ENCODE measurements at regions not wholly inside any gene's neighbourhood (a gene's known extent, or its start where the extent isn't known, plus 50 kb on each side); places are given as distances from the start of the nearest gene placed in this dataset.
A peak's percentile ranks its signal among the peaks of the same experiment; 100 is the strongest.
"Not testable (repeated sequence)": the region's sequence is repeated elsewhere in the genome, so short reads cannot be mapped to it uniquely, and the experiment has no call there.

DNA sequence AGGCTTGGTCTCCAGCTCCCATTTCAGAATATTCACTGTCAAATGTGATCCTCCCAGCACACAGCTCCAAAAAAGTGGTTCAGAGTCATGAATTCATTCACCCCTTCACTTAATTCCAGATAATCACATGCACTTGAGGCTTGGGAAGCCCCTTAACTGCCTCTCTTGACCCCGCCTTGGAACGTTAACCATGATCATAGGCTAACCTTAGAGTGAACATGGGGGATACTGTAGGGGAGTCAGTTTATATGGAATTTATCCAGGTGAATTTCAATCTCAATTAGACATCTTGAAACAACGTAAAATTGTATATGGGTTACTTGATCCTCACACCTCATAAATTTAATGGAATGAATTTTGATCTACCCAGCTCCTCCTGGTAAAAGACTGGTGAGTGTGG, 346.8 kb upstream of the ARID1B start:
- in situ Hi-C loops (cut with HindIII; ENCODE audit: low pct_unique_long_range_greater_than_20kb, low sequenced_read_pairs) = no loop called here
- no peak for TF ChIP-seq JUND (IDR thresholded peaks at IDR 0.05; ENCODE audit: low read depth)
- no peak for DNase-seq (ENCODE audit: low read depth in 1 of 2, low spot score in 1 of 2)

DNA sequence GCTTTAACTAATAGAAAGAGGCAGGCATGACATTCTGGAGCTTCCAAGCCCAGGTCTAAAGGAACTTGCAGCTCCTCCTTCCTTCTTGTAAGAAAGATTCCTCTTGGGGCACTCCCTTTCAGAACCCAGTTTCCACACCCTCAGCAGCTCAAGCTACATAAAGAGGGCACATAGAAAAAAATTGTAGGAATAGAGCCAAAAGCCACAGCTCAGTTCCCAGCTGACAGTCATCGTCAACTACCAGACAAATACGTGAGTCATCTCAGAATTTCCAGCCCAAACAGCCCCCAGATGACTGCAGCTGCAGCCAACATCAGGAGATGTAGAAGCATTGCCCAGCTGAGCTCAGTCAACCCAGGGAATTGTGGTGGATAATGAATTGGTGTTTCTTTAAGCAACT, 349.8 kb upstream of the ARID1B start:
- in situ Hi-C loops (cut with HindIII; ENCODE audit: low pct_unique_long_range_greater_than_20kb, low sequenced_read_pairs) = no loop called here
- TF ChIP-seq JUND (IDR thresholded peaks at IDR 0.05; ENCODE audit: low read depth) = no peak
- DNase-seq (ENCODE audit: low read depth in 1 of 2, low spot score in 1 of 2) = no peak

DNA sequence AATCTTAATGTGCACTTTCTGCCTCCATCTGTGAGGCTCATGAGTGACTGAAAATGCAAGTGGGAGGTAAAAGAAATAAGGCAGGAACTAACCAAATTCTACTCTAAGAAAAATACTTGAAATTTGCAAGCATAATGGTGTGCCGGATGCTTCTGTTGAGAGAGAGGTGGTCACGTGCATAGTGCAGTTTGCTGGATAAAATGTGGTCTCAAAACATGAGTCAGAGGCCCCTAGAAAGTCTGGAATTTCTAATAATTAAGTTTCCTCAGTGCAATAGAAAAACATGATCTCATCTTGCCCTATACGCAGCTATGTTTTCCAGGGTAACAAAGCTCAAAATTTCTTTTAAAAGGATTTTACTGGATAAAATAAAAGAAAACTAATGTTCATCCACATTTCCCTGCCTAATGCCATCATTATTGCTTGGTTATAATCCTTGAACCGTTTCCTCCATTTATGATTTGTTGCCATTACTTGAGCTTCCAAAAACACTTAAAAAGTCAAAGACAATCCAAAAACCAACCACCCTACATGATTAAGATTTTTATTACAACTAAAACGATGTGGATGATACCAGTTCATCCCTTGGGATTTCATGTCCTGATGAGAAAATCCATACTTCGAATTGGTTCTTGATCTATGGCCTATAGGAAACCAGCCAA, 351.7 kb upstream of the ARID1B start:
- TF ChIP-seq JUND (IDR thresholded peaks at IDR 0.05; ENCODE audit: low read depth) = no peak
- DNase-seq (ENCODE audit: low read depth in 1 of 2, low spot score in 1 of 2) = no peak
- in situ Hi-C loops (cut with HindIII; ENCODE audit: low pct_unique_long_range_greater_than_20kb, low sequenced_read_pairs) = no loop called here

DNA sequence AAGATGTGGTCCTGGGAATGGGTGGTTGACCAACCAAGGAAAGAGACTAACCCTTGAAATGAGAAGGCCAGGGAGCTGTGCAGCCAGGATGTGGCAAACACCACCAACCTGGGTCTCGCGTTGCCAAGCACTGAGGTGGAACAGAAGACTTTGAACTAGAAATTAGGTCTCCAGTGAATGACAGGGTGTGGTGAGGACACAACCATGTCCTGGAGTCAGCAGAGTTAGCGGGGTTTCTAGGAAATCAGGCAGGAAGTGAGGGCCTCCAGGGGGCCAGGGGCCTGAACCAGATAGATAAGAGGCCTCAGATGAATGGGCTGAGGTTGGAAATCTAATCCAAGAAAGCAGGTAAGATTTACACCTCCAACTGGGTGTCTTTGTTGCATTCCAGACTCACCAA, 353.3 kb upstream of the ARID1B start:
- no peak for DNase-seq (ENCODE audit: low read depth in 1 of 2, low spot score in 1 of 2)
- in situ Hi-C loops (cut with HindIII; ENCODE audit: low pct_unique_long_range_greater_than_20kb, low sequenced_read_pairs) = no loop called here
- no peak for TF ChIP-seq JUND (IDR thresholded peaks at IDR 0.05; ENCODE audit: low read depth)

DNA sequence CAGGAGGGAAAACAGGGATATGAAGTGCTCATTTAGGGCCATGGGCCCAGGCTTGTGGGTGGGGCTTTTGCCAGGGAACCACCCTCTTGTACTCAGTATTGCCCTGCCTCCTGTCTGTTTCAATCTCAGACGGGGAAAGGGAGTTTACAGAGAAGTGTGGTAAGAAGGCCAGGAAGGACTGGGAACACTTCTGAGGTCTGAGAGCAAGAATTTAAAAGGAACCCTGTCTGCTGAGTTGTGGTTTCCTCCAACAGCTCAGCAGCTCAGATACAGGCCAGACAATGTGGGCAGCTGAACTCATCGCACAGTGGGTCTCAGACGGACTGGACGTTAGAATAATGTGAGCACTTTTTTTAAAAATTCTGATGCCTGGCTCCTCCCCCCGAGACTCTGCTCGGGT, 354.1 kb upstream of the ARID1B start:
- no peak for DNase-seq (ENCODE audit: low read depth in 1 of 2, low spot score in 1 of 2)
- no peak for TF ChIP-seq JUND (IDR thresholded peaks at IDR 0.05; ENCODE audit: low read depth)
- in situ Hi-C loops (cut with HindIII; ENCODE audit: low pct_unique_long_range_greater_than_20kb, low sequenced_read_pairs) = no loop called here

DNA sequence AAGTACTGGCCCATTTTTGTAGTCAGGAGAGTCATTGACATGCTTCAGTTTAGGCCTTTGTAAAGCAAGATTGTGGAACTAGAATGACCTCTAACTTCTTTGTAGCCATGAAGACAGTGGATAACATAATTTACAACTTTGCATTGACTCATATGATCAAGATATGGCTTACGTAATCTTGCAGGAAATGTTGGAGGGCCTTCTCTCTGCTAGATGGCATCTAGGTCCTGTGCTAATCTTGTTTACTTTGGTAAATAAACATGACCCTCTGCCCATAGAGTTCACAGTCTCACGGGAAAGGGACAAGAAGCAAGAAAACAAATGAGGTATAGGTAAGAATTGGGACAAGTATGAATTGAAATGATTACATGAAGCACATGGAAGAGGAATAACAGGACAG, 355.2 kb upstream of the ARID1B start:
- TF ChIP-seq JUND (IDR thresholded peaks at IDR 0.05; ENCODE audit: low read depth) = no peak
- in situ Hi-C loops (cut with HindIII; ENCODE audit: low pct_unique_long_range_greater_than_20kb, low sequenced_read_pairs) = no loop called here
- DNase-seq (ENCODE audit: low read depth in 1 of 2, low spot score in 1 of 2) = no peak

DNA sequence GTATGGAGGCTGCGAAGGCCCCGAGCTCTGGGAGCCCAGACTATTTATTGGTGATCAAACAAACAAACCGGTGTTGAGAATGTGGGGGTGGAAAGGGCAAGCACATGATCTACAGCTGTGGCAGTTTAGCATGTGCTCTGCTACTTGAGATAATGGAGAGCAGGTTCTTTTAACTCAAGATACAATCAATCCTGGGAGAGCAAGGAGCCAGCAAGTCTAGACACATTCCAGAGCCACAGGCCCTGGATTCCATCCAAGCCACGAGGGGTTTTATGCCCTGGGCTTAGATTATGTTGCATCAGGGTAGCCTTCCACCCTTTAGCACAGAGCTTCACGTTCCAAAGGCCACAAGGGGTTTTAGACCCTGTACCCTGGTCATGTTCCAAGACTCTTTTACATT, 355.9 kb upstream of the ARID1B start:
- in situ Hi-C loops (cut with HindIII; ENCODE audit: low pct_unique_long_range_greater_than_20kb, low sequenced_read_pairs) = not testable (repeated sequence)
- peak in 1 of 2 experiments; percentile 6 for DNase-seq (ENCODE audit: low read depth in 1 of 2, low spot score in 1 of 2)

DNA sequence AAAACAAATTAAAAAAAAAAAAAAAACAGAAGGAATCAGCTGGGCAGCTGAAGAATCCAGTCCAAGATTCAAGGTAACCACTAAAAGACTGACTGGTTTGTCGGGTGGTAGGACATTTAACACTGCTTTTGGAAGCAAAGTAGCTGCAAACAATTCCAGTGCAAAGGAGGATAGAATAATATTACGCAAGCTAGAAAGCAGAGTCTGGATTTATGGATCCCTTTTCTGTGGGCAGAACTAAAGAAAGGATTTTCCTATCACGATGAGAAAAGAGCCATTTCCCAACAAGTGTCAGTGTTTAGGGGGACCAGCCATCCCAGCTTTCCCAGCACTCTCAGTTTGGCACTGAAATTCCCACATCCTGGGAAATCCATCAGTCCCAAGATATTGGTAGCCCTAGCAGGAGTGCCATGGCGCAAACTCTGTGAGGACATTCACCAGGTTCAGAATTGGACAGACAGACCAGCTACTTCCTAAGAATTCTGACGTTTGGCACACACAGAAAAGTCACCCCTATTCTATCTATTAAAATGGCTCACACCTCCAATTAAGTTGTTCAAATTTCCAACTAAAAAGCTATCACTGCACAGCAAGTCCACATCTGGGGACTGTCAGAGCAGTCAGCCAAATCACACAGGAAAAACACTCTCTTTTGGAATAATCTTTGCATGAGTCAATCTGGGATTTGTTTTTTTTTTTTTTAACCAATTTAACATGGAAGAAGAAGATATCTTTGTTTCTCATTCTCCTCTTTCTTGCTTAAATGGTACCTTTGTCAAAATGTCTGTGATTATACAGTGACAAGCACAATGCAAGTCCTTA, 356.8 kb upstream of the ARID1B start:
- no peak for TF ChIP-seq JUND (IDR thresholded peaks at IDR 0.05; ENCODE audit: low read depth)
- no peak for DNase-seq (ENCODE audit: low read depth in 1 of 2, low spot score in 1 of 2)
- in situ Hi-C loops (cut with HindIII; ENCODE audit: low pct_unique_long_range_greater_than_20kb, low sequenced_read_pairs) = no loop called here

DNA sequence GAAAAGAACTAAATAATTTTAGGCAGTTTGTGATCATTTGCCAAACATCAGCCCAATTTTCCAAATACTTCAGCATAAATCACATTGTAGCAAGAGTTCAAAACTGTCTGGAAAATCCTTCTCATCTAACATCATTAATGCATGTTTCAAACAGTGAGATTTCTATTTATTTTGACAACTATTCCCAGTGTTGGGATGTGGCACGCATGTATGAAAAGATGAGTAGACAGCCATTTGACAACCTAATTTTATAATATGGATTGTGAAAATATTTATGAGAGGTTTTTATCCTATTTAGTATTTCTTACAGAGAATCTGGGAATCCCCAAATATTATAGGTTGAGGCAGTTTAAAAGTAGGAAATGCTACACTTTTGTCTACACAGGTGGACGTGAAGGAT, 357.6 kb upstream of the ARID1B start:
- in situ Hi-C loops (cut with HindIII; ENCODE audit: low pct_unique_long_range_greater_than_20kb, low sequenced_read_pairs) = no loop called here
- TF ChIP-seq JUND (IDR thresholded peaks at IDR 0.05; ENCODE audit: low read depth) = no peak
- DNase-seq (ENCODE audit: low read depth in 1 of 2, low spot score in 1 of 2) = no peak

DNA sequence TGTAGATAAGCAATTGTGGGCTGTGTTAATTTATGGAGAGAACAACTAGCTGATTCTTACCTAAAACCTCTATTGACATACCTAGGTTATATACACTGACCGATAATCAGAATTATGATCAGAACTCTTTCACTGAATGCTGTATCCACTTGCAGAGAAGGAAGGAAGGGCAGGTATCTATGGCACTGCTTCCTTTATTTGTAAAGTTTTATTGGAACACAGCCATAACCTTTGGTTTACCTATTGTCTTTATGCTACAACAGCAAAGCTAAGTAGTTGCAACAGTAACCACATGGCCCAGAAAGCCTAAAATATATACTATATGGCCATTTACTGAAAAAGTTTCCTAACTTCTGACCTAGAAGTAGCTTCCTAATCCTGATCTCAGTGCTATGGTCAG, 358.9 kb upstream of the ARID1B start:
- no peak for DNase-seq (ENCODE audit: low read depth in 1 of 2, low spot score in 1 of 2)
- TF ChIP-seq JUND (IDR thresholded peaks at IDR 0.05; ENCODE audit: low read depth) = no peak
- in situ Hi-C loops (cut with HindIII; ENCODE audit: low pct_unique_long_range_greater_than_20kb, low sequenced_read_pairs) = no loop called here

DNA sequence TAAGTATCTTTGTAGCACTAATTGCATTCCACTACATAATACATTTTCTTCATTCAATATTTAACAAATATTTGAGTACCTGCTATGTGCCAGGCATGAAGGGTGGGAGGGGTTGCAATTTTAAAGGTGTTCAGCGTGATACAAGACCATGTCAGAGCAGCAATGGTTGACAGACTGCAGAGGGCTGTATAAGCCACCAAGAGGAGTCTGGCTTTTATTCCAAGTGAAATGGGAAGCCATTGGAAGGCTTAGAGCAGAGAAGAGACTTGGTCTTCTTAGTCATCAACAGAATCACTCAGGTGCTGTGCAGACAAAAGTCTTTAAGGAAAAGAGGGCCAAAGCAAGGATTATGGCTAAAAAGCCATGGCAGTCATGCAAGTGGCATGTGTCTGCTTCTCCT, 360.8 kb upstream of the ARID1B start:
- in situ Hi-C loops (cut with HindIII; ENCODE audit: low pct_unique_long_range_greater_than_20kb, low sequenced_read_pairs) = no loop called here
- no peak for TF ChIP-seq JUND (IDR thresholded peaks at IDR 0.05; ENCODE audit: low read depth)
- DNase-seq (ENCODE audit: low read depth in 1 of 2, low spot score in 1 of 2) = peak in 1 of 2 experiments; percentile 56

DNA sequence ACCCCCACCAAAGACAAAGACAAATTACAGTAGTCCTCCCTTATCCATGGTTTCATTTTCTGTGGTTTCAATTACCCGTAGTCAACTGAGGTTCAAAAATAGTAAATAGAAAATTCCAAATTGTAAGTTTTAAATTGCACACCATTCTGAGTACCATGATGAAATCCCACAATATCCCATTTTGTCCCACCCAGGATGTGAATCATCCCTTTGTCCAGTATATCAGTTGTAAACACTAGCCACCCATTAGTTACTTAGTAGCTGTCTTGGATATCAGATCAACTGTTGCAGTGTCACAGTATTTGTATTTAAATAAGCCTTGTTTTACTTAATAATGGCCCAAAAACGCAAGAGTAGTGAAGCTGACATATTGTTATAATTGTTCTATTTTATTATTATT, 364.0 kb upstream of the ARID1B start:
- DNase-seq (ENCODE audit: low read depth in 1 of 2, low spot score in 1 of 2) = no peak
- no peak for TF ChIP-seq JUND (IDR thresholded peaks at IDR 0.05; ENCODE audit: low read depth)
- in situ Hi-C loops (cut with HindIII; ENCODE audit: low pct_unique_long_range_greater_than_20kb, low sequenced_read_pairs) = no loop called here

DNA sequence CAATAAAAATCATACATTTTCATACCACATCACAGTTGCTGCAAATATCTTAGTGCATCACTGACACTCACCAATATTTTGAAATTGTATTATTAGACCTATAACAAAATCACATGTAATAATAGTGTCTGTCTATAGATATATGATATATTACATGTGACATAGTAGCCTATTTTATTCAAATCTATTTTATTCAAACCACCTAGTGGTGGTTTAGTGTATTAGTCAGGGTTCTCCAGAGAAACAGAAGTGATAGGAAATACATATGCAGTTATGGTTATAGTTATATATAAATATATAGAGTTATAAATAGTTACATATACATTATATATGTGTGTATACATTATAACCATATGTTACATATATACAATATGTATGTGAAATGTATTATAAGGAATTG, 366.5 kb upstream of the ARID1B start:
- TF ChIP-seq JUND (IDR thresholded peaks at IDR 0.05; ENCODE audit: low read depth) = no peak
- in situ Hi-C loops (cut with HindIII; ENCODE audit: low pct_unique_long_range_greater_than_20kb, low sequenced_read_pairs) = no loop called here
- DNase-seq (ENCODE audit: low read depth in 1 of 2, low spot score in 1 of 2) = no peak

DNA sequence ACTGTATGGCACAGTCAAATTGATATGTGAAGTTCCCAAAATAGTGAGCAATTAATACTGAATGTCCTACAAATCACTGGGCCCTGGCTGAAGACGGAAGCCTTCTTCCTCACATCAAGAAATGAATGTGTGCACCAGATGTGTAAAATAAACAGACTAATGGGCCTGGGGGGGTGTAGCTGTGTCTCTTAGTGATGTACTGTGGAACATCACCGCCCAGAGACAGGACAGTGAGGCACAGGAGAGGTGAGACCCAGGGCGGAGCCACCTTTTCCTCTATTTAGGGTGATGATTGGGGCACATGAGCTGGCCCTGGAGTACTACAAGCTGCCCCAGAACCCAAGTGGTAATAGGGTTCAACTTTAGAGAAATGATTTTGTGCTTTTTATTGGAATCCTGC, 368.5 kb upstream of the ARID1B start:
- TF ChIP-seq JUND (IDR thresholded peaks at IDR 0.05; ENCODE audit: low read depth) = no peak
- no peak for DNase-seq (ENCODE audit: low read depth in 1 of 2, low spot score in 1 of 2)
- in situ Hi-C loops (cut with HindIII; ENCODE audit: low pct_unique_long_range_greater_than_20kb, low sequenced_read_pairs) = no loop called here

Measured in T47D (cell line).